Activated CD8-positive, alpha-beta memory T cell treated with anti-CD3 and anti-CD28 coated beads for 36 hours (primary cell): ENCODE measurements at regions not wholly inside any gene's neighbourhood (a gene's known extent, or its start where the extent isn't known, plus 50 kb on each side); places are given as distances from the start of the nearest gene placed in this dataset.
"Not testable (repeated sequence)": the region's sequence is repeated elsewhere in the genome, so short reads cannot be mapped to it uniquely, and the experiment has no call there.

Source experiments
- CTCF ChIA-PET: fragments of 350-600 bp; sonication (Branson Sonifier 250); formaldehyde crosslinking; loops from one replicate; lab custom pipeline; 2021; ENCODE audit warnings: antibody characterized with exemption; lab: Charles Lee
- POLR2A ChIA-PET: fragments of 350-600 bp; sonication (Branson Sonifier 250); formaldehyde crosslinking; loops from one replicate; lab custom pipeline; 2021; ENCODE audit warnings: antibody characterized with exemption; lab: Charles Lee

DNA sequence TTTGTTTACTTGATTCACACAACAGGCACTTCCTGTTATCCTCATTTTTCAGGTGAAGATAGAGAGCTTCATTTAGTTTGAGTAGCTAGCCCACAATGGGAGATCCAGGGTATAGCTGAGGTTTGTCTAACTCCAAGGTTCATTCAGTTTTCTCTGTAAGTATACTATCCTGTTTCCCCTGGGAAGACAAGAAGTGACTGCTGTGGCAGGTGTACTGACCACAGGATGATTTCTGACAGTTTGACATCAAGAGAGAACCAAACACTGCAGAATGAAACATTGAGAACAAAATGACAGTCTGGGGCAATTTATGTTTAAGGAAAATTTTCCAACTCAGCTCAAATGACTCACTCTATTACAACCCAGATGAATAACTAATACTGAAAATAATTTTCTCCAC, 958.0 kb downstream of the STPG2 start:
- POLR2A ChIA-PET = no interaction called here
- CTCF ChIA-PET = no interaction called here

DNA sequence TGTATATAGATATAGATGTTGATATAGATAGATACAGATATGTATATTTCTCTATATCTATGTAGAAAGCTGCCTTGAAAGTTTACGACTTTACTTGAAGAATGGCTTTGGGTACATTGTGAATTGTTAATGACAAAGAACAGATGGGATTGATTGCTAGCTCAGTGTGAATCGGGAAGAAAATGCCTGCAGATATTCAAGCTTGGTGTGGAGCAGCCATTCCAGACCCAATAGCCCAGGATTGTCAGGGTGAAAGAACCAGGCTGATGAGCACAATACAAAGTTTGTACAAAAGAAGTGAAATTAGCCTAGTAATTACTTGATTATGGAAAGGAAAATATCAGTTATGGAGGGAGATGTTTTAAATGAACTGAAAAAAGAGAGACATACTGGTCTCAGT, 946.2 kb downstream of the STPG2 start:
- ChIA-PET POLR2A (no interaction called here), CTCF (no interaction called here)

- ChIA-PET POLR2A (no interaction called here), CTCF (no interaction called here)
Observed at GRCh38 chr4:97208749-97209148, 934.5 kb downstream of the STPG2 start.

GRCh38 chr4:97215409-97215941, 927.8 kb downstream of the STPG2 start:
- ChIA-PET CTCF (no interaction called here), POLR2A (no interaction called here)

DNA sequence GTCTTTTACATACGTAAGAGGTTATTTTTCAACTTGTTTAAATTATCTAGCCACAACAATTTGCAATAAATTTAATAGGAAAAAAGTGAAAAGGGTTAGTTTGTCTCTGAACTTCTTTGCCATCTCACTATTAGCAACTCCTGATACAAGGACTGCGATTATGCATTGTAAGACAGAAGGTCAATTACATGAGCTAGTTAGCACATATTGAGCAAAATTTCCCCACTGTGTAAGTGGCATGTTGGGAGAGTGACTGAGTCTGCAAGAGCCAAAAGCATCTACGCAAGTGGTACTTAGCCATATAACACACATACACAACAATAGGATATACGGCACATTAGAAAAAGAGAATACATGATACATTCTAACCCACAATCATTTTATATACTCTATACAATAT, 927.2 kb downstream of the STPG2 start:
- ChIA-PET CTCF (no interaction called here), POLR2A (no interaction called here)

- POLR2A ChIA-PET = no interaction called here
- CTCF ChIA-PET = no interaction called here
Observed at GRCh38 chr4:97235521-97235920, 907.8 kb downstream of the STPG2 start.

GRCh38 chr4:97238956-97239666, 904.2 kb downstream of the STPG2 start:
- POLR2A ChIA-PET = no interaction called here
- CTCF ChIA-PET = no interaction called here

- ChIA-PET CTCF (no interaction called here), POLR2A (no interaction called here)
Observed at GRCh38 chr4:97239667-97239997, 903.6 kb downstream of the STPG2 start.

- CTCF ChIA-PET = no interaction called here
- POLR2A ChIA-PET = no interaction called here
Observed at GRCh38 chr4:97252615-97253154, 890.6 kb downstream of the STPG2 start.

DNA sequence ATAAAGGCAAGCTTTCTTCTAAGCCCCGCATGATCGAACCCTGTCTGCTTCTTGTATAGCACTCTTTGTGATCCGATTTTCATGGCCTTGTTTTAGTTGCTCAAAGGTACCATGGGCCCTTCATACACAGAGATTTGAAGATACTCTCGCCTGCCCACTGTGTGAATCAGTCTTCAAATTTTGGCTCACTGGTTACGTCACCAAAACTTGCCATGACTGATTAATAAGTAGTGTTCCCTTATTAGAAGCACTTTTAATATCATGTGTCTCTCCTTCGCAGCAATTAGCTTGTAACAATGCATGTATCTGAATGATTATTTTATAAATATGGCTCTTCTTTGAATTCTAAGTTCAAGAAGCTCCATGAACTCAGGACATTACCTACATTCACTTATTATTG, 880.5 kb downstream of the STPG2 start:
- ChIA-PET CTCF (no interaction called here), POLR2A (no interaction called here)

- ChIA-PET CTCF (no interaction called here), POLR2A (no interaction called here)
Observed at GRCh38 chr4:97270051-97270450, 873.2 kb downstream of the STPG2 start.

DNA sequence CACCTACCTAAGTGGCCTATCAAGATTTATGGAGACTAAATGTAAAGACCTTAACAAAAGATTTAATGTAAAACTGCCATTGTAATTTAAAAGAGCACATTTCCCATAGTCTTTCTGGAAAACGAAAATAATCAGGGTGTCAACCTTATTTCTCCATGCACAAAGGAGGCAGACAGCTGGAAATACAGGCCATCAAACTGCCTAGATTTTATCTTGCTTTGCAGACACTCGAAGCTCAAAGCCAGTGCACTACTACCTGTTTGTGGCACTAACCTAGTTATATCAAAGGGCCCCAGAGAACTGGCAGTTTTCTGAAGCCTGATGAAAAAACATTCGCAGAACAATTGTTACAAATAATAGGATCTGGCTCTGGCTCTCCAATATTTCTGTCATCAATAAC, 863.9 kb downstream of the STPG2 start:
- POLR2A ChIA-PET = no interaction called here
- CTCF ChIA-PET = no interaction called here

GRCh38 chr4:97300561-97300960, 842.7 kb downstream of the STPG2 start:
- ChIA-PET CTCF (no interaction called here), POLR2A (no interaction called here)

DNA sequence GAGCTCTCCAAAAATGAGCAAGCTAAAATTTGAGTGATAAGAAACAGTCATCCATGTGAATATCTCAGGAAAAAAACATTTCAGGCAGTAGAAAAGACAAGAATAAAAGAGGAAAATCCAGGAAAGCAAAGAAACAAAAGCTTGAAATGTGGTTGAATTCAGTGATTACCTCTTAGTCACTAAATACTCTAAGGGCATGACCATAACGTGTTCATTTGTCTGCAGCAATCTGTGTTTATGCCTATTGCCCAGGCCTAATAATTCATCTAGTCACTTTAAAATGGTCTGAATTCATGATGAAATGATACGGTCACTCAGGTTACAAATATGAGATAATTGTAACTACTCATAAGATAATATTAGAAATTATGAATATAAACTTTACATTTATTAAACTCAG, 837.9 kb downstream of the STPG2 start:
- ChIA-PET POLR2A (no interaction called here), CTCF (no interaction called here)

DNA sequence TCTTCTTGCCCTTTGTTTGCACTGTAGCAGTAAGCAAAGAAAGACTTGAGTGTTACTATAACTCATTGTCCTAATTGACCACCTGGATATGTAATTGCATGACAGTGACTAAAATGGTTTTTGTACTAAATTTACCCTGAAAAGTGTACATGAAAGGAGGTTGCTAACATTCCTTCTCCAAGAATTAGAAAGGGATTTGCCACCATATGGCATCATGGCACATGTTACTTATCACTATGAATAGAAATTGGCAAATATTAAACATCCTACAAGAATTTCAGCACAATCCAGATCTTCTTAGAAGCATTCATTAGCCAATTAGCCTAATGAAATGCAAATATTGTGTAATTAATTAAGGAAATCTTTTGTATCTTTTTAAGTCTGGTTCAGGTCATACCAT, 834.2 kb downstream of the STPG2 start:
- POLR2A ChIA-PET = no interaction called here
- CTCF ChIA-PET = no interaction called here

- POLR2A ChIA-PET = no interaction called here
- CTCF ChIA-PET = no interaction called here
Observed at GRCh38 chr4:97317201-97317600, 826.1 kb downstream of the STPG2 start.

- POLR2A ChIA-PET = no interaction called here
- CTCF ChIA-PET = no interaction called here
Observed at GRCh38 chr4:97317671-97318070, 825.6 kb downstream of the STPG2 start.

DNA sequence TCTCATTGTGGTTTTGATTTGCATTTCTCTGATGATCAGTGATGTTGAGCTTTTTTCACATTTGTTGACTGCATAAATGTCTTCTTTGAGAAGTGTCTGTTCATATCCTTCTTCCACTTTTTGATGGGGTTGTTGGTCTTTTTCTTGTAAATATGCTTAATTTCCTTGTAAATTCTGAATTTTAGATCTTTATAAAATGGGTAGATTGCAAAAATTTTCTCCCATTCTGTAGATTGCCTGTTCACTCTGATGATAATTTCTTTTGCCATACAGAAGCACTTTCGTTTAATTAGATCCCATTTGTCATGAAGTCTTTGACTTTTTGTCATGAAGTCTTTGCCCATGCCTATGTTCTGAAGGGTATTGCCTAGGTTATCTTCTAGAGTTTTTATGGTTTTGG, 817.5 kb downstream of the STPG2 start:
- CTCF ChIA-PET = not testable (repeated sequence)

GRCh38 chr4:97330917-97331316, 812.4 kb downstream of the STPG2 start:
- ChIA-PET CTCF (no interaction called here), POLR2A (no interaction called here)

More for the DNA sequence above, 817.5 kb downstream of the STPG2 start:
- POLR2A ChIA-PET = not testable (repeated sequence)

GRCh38 chr4:97334348-97334747, 808.9 kb downstream of the STPG2 start:
- POLR2A ChIA-PET = no interaction called here
- CTCF ChIA-PET = no interaction called here

DNA sequence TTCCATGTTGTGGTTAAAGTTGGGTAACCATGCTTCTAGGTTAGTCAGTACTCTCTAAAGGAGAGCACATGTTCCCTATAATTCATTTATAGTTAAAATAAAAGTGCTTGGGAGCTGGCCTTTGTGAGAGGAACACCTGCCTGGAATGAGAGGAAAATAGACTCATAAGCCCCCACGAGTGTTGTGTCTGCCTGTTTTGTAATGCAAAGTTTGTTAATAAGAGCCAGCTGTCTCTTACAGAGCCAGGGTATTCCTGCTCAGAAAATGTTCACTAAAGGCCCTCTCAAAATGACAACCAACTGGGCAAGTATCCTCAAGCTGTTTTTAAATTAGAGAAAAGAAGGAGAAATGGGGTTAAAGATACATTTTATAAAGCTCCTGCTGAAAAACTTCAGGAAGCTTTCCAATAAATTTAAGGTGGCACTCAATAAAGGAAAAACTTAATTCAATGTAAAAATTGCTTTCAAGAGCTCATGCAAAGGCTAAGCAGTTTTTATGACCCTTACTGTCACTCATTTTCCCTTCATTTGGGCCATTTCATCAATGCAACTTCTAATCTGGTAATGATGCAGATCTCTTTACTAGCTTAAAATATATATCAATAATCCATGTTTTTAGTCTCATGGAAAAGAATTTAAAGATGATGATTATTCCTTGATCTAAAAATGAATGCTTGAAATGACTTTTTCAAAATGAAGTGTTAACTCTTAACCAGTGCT, 793.6 kb downstream of the STPG2 start:
- POLR2A ChIA-PET = no interaction called here
- CTCF ChIA-PET = no interaction called here
